ENCODE measurements at regions not wholly inside any gene's neighbourhood (a gene's known extent, or its start where the extent isn't known, plus 50 kb on each side); places are given as distances from the start of the nearest gene placed in this dataset.

DNA sequence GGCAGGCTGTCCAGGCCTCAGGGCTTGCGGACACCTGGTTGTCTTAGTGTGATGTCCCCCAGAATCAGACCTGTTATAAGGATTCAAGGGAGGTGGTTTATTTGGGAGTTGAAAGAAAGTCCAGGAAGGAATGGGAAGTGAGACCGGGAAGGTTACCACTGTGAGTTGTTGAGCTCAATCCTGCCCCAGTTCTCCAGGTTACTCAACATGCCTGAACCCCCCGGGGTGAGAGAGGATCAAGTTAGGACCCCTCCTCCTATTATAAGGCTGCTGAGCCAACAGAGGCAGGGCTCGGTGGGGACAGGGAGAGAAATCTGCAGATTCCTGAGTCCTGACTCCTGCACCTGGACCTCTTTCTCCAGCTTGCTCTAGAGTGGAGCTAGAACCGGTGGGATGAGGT is 86.4 kb downstream of the MRM1 start:
- DNase-seq (no peak), ATAC-seq (no peak)
- no peaks in the 10 kb centered on the region for H3K9me3 ChIP-seq (ENCODE audit: low read length)
- H3K27me3 ChIP-seq (ENCODE audit: low read length): no peaks in the 10 kb centered on the region
- H3K4me2 ChIP-seq (ENCODE audit: low read length): no peak overlapping the region
- ChIA-PET CTCF (no interaction called here), POLR2A (ENCODE audit: unreplicated experiment) (no interaction called here)
- no peaks in the 10 kb centered on the region for H3K79me2 ChIP-seq (ENCODE audit: low read length)
- intact Hi-C loops (cut with micrococcal nuclease): no loop called here
- no peak overlapping the region for H3K9ac ChIP-seq (ENCODE audit: low read length)
- H3F3A ChIP-seq (ENCODE audit: low read length, unreplicated experiment): no peaks in the 10 kb centered on the region
- no peak overlapping the region for H2AFZ ChIP-seq (ENCODE audit: low read length)
- H3K27ac ChIP-seq (ENCODE audit: low read length): no peak overlapping the region
- H3K4me1 ChIP-seq (ENCODE audit: insufficient read depth, low read length): no peaks in the 10 kb centered on the region
- H3K4me3 ChIP-seq (ENCODE audit: low read length): no peak overlapping the region
- no TSS peak for BruUV-seq (replicated peaks)
- H3K9me2 ChIP-seq (replicated peaks; ENCODE audit: low read length): no peaks in the 10 kb centered on the region
- no peaks in the 10 kb centered on the region for H4K20me1 ChIP-seq (ENCODE audit: low read length)
- H3K36me3 ChIP-seq (ENCODE audit: low read depth, low read length): no peaks in the 10 kb centered on the region
- TF ChIP-seq, protein P1, sequence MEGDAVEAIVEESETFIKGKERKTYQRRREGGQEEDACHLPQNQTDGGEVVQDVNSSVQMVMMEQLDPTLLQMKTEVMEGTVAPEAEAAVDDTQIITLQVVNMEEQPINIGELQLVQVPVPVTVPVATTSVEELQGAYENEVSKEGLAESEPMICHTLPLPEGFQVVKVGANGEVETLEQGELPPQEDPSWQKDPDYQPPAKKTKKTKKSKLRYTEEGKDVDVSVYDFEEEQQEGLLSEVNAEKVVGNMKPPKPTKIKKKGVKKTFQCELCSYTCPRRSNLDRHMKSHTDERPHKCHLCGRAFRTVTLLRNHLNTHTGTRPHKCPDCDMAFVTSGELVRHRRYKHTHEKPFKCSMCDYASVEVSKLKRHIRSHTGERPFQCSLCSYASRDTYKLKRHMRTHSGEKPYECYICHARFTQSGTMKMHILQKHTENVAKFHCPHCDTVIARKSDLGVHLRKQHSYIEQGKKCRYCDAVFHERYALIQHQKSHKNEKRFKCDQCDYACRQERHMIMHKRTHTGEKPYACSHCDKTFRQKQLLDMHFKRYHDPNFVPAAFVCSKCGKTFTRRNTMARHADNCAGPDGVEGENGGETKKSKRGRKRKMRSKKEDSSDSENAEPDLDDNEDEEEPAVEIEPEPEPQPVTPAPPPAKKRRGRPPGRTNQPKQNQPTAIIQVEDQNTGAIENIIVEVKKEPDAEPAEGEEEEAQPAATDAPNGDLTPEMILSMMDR (conservative IDR thresholded peaks at IDR 0.05; ENCODE audit: low read depth, low read length): no peak
- no peak for TF ChIP-seq EZH2 (IDR thresholded peaks at IDR 0.05; ENCODE audit: low read length, unreplicated experiment)
- TF ChIP-seq EZH2phosphoT487 (IDR thresholded peaks at IDR 0.05; ENCODE audit: borderline replicate concordance, low read length): no peak

DNA sequence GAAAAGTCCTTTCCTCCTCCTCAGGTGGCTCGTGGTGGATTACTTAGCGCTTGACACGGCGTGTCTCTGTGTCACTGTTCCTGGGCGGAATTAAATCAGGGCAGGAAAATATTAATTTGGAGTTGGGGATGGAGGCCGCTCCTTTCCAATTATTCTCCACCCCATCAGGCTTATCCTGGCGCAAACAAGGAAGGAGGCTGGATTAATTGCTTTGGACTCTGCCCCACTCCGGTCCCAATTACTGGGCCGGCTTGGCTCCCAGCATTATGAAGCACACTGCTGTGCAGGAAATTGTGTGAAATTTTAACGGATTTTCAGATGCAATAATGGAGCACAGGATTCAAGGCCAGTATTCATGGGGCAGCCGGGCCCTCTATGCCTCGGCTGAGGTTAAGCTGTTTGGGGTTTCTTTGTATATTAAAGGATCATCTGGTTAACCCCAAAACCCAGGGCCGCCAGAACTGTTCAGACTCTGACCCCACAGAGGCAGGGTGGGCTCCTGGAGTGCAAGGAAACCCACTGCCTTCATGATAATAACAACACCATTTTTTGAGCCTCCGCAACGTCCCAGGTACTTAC is 87.8 kb downstream of the MRM1 start:
- CTCF ChIA-PET: no interaction called here
- H3K9ac ChIP-seq (ENCODE audit: low read length): no peak overlapping the region
- BruUV-seq (replicated peaks): no TSS peak
- H3K9me2 ChIP-seq (replicated peaks; ENCODE audit: low read length): no peaks in the 10 kb centered on the region
- no peak for DNase-seq
- no peaks in the 10 kb centered on the region for H3K79me2 ChIP-seq (ENCODE audit: low read length)
- H3K27ac ChIP-seq (ENCODE audit: low read length): no peak overlapping the region
- H3K9me3 ChIP-seq (ENCODE audit: low read length): no peaks in the 10 kb centered on the region
- no peak for TF ChIP-seq EZH2phosphoT487 (IDR thresholded peaks at IDR 0.05; ENCODE audit: borderline replicate concordance, low read length)
- no peaks in the 10 kb centered on the region for H4K20me1 ChIP-seq (ENCODE audit: low read length)
- no peak overlapping the region for H3K4me2 ChIP-seq (ENCODE audit: low read length)
- no peak overlapping the region for H3K4me3 ChIP-seq (ENCODE audit: low read length)
- H3K36me3 ChIP-seq (ENCODE audit: low read depth, low read length): no peaks in the 10 kb centered on the region
- H3K4me1 ChIP-seq (ENCODE audit: insufficient read depth, low read length): no peaks in the 10 kb centered on the region
- no peaks in the 10 kb centered on the region for H3F3A ChIP-seq (ENCODE audit: low read length, unreplicated experiment)
- intact Hi-C loops (cut with micrococcal nuclease): no loop called here
- H3K27me3 ChIP-seq (ENCODE audit: low read length): no peaks in the 10 kb centered on the region
- POLR2A ChIA-PET (ENCODE audit: unreplicated experiment): no interaction called here
- H2AFZ ChIP-seq (ENCODE audit: low read length): no peak overlapping the region
- ATAC-seq: no peak

DNA sequence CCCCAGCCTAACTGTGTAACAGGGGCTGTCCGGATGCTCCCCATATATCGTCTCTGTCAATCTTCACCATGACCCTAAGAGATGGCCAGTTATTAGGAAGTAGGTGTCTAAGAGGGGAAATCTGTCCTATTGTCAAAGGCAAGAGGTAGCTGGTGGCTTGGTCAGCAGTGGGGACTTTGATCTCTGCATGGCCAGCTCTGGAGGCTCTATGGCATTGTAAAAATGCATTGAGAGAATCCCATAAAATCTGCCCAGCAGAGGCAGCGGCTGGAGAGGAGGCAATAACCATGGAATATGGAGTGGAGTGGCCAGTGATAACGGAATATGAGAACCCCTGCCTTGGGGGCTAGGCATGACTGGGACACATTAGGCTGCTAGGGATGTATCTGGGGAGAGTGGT is 88.8 kb downstream of the MRM1 start:
- no peaks in the 10 kb centered on the region for H3K36me3 ChIP-seq (ENCODE audit: low read depth, low read length)
- DNase-seq: no peak
- H3F3A ChIP-seq (ENCODE audit: low read length, unreplicated experiment): no peaks in the 10 kb centered on the region
- H3K27ac ChIP-seq (ENCODE audit: low read length): no peak overlapping the region
- H2AFZ ChIP-seq (ENCODE audit: low read length): no peak overlapping the region
- no peak for ATAC-seq
- no TSS peak for BruUV-seq (replicated peaks)
- POLR2A ChIA-PET (ENCODE audit: unreplicated experiment): no interaction called here
- TF ChIP-seq, protein P1 (conservative IDR thresholded peaks at IDR 0.05; ENCODE audit: low read depth, low read length): no peak
- TF ChIP-seq EZH2phosphoT487 (IDR thresholded peaks at IDR 0.05; ENCODE audit: borderline replicate concordance, low read length): no peak
- TF ChIP-seq EZH2 (IDR thresholded peaks at IDR 0.05; ENCODE audit: low read length, unreplicated experiment): no peak
- no peaks in the 10 kb centered on the region for H3K79me2 ChIP-seq (ENCODE audit: low read length)
- no peak overlapping the region for H3K4me2 ChIP-seq (ENCODE audit: low read length)
- no peaks in the 10 kb centered on the region for H3K9me2 ChIP-seq (replicated peaks; ENCODE audit: low read length)
- CTCF ChIA-PET: no interaction called here
- intact Hi-C loops (cut with micrococcal nuclease): no loop called here
- no peak overlapping the region for H3K4me3 ChIP-seq (ENCODE audit: low read length)
- no peak overlapping the region for H3K9ac ChIP-seq (ENCODE audit: low read length)
- no peaks in the 10 kb centered on the region for H3K4me1 ChIP-seq (ENCODE audit: insufficient read depth, low read length)
- no peaks in the 10 kb centered on the region for H4K20me1 ChIP-seq (ENCODE audit: low read length)
- no peaks in the 10 kb centered on the region for H3K9me3 ChIP-seq (ENCODE audit: low read length)
- H3K27me3 ChIP-seq (ENCODE audit: low read length): no peaks in the 10 kb centered on the region
